HG02798 (cell line): ENCODE measurements at regions not wholly inside any gene's neighbourhood (a gene's known extent, or its start where the extent isn't known, plus 50 kb on each side); places are given as distances from the start of the nearest gene placed in this dataset.

Source experiments
- ATAC-seq: cut with Tn5 transposase; IDR thresholded peaks from one replicate; pipeline ENCODE4 v1.9.1; 2021; ENCODE audit warnings: mild to moderate bottlenecking; ENCODE audit not compliant: unreplicated experiment, poor library complexity

DNA sequence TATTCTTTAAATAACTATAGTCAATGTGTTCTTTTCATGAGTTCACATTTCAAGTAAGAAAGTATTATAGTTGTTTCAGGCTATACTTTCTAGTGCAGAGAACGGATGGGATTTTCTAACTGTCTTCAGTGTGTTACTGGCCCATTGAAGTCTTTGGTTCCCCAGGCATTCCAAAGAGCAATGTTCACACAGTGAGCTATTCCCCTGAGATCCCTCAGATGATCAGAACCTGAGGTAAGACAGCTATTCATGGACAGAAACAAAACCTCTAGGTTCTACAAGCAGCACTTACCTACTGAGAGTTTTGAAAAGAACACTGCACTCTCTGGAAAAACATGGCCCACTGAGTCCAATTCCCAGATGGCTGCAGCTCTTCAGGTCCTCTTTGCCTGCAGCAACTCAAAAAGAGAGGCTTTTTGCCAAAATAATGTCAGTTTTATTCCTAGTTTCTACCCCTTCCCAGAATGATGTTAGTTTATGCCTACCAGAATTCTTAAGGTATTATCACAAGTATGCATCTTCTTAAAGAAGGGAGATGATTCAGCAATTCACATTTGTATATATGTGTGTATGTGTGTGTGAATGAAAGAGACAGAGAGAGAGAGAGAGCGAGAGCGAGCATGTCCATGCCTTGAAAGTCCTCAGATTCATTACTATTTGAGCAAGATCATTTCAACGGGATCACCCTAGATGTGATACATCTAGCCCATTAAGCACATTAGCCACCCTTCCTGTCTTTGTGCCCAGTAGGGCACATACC lies 146.1 kb downstream of the PDHA2 start:
- no peak for ATAC-seq

DNA sequence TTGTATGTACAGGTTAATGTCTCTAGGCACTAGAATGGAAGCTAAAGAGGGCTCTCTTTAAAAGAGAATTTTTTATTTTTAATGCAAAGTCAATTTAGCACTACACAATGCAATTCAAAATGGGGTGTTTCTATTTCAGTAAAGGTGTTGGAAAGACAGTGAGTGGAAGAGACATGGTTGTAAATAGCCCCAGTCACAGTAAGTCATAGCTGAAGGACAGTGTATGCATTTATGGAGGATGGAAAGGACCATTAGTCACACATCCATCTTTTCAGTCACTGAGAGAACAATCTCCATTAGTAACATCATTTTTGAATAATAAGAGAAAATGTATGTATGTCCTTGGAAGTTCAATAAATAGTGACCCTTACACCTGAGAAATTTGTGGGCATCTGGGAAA lies 148.0 kb downstream of the PDHA2 start:
- ATAC-seq = no peak

DNA sequence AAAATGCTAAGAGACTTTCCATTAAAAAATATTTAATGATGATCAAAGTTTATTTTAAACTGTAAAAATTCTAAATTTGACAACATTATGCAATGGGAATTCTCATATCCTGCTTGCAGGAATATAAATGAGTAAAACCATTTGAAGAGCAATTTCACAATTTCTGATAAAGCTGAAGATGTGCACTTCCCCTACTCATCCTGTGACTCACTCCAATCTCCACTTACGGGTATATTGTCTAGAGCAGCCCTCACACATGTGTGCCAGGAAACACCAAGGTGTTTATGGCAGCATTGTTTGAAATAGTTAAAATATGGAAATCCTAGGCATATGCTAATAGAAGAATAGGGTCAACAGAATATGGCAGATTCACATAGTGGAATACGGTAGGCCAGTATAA lies 158.4 kb downstream of the PDHA2 start:
- ATAC-seq = no peak

DNA sequence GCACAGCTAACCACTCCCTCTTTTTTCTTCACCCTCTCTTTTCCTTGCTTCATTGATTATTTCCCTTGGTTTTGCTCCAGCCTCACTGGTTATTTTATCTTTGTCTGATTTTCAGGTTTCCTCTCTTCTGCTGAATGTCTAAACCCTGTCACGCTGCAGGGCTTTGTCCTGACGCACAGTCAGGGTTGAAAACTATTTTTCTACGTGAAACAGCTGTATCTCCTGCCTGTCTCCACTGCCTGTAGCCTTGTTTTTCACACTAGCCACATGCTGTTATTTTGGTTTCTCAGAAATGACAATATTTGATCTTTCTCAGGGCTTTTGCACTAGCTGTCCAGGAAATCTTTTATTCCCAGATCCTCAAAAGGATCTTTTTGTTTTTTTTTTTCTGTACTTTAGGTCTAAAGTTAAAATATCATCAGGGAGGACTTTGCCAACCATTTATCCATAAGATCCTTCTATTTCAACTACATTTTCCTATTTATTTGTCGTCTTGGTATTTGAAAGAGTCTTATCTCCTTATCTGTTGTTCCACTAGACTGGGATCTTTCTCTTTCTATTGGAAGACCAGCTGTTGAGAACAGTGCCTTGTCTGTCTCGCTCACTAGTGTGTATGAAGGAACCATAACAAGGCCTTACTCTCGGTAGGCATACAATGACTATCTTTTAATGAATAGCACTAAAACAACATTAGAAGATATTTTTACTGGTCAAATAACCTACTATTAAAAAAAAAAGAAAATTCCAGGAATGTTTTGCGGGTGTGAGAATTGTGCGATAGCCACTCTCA lies 164.3 kb downstream of the PDHA2 start:
- no peak for ATAC-seq

DNA sequence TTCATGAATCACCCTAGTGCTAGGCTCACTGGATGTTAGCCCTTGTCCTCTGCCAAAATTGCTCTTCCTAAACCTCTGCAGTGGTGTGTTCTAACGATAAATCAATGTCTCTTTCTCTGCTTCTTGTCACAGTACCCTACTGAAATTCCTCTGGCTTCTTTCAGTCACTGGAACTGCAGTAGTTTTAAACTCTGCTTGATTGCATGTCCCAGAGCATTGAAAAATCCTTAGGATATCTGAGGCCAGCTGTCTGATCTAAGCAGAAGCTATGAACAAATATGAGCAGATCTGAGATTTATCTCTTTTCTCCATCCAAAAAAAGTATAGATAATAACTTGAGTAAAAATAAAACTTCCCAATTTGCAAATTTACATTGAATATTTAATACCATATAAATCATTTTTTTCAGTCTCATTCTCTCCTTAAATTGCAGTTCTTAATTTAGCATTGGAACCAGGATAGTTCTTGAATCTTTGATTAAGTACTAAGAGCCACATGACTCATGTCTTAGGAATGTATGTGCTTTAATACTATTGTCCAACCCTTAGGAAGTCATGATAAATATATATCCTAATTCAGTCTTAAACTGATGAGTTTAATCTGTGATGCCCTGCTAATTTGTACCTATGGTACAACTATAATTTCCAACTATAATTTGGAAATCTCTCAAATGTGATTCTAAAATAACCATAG lies 169.7 kb downstream of the PDHA2 start:
- no peak for ATAC-seq

DNA sequence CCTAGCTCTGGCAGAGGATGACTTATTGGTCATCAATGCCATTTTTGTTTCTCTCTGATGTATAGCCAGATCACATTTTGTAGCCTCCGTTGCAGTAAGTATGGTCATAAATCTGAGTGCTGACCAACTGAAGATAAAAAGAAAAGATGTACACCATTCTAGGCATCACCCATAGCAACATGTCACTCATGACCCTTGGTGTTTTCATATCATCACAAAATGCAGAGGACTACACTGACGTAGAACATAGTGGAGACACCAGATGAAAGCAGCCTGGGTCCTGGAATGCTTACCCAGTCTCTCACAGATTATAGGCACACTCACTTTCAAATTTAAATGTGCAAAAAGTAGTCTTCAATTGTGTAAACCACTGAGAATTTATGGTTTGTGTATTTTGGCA lies 172.8 kb downstream of the PDHA2 start:
- ATAC-seq = no peak

DNA sequence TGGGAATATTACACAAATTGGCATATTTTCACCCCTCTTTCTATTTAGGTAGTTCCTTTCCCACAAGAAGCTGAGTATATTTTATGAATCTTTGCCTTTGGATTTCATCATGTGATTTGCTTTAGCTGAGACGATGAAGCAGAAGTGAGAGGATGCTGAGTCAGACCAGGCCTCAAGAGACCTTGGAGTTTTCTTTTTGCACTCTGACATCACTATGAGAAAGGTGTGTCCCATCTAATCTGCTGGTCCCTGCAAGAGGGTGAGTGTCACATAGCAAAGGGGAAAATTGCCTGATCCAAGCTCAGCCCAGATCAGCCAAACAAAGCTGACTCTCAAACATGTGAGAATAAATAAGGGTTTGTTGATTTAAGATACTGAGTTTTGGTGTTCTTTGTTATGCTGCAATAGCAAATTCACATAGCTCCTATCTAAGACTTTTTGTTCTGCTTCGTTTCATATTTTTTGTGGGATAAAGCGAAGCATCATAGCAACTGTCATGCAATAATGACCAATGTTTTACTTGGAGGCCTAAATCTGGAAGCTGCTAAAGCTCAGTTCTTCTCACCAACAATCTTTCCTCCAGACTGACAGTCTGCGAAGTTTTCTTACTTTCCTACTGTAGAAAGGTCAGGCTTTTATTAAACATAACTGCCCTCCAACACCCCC lies 176.9 kb downstream of the PDHA2 start:
- ATAC-seq = peak; percentile 49

DNA sequence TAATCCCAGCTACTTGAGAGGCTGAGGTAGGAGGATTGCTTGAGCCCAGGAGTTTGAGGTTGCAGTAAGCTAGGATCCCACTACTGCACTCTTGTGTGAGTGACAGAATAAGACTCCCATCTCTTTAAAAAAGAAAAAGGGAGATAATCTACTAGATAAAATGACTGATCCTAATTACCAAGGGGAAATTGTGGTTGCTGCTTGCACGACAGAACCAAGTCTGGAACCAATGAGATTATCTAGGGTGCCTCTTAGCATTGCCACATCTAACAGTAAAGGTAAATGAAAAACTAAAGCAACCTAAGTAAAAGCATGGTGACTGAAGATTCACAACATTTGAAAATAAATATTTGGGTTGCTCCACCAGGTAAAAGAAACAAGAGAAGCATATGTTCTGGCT lies 185.1 kb downstream of the PDHA2 start:
- no peak for ATAC-seq

DNA sequence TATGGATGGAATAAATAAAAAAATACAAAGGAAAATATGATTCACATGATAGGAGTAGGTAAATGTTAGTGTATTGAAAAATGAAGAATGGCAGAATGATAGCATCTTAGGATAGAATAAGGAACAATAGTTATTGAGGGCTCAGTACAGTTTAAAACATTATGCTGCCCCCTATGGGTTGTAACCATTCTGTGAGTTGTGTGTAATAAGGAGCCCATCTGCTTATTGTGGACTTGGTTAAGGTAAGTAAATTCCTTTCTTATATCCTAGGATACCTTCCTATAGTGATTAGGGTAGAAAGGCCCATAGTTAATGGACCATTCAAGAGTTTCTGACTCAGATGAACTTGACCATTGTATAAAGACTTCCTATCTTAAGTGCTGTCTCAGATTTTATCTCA lies 195.8 kb downstream of the PDHA2 start:
- no peak for ATAC-seq

DNA sequence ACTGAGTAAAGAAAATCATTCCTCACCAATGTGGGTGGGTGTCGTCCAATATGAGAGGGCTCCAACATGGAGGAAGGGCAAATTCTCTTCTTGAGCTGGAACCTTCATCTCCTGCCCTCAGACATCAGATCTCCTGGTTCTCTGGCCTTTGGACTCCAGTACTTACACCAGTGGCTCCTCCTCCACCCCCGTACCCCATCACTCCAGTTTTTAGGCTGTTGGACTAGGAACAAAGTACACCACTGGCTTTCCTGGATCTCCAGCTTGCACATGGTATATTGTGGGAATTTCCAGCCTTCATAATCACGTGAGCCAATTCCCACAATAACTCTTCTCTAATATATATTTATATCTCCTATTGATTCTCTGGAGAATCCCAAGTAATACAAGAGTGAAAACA lies 196.9 kb downstream of the PDHA2 start:
- ATAC-seq = no peak

DNA sequence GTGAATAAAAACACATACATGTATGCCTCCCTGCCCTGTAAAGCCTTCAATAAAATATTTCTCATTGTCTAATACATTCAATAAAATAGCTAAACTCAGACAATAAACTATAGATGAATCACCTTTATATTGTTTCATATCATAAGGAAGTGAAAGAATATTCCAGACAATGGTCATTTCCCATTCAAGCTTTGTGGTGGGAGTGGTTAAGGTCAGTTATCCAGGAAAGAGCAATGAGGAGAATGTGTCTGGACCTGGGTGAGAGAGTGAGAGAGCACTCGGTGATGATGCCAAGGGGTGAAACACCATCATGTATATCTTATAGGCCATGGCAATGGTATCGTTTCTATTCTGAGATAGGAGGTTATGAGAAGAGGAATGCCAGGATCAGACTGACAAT lies 197.8 kb downstream of the PDHA2 start:
- ATAC-seq = no peak

DNA sequence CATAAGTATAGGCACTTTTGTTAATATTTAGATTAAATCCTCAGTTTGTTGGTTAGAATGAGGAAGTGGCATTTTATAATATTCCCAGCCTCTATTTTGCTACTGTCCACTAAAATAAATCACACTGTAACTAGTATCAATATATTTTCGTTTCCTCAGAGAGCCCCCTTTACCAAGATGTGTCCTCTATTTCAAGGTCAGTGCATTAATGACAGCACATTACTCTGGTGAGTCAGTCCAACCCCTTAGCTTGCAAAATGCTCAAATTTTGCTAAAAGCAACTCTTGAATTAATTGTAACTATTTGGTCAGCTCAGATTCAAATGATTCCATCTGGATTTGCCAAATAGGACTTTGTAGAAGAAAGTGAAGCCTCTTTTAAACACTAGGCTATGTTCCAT lies 199.3 kb downstream of the PDHA2 start:
- ATAC-seq = no peak

DNA sequence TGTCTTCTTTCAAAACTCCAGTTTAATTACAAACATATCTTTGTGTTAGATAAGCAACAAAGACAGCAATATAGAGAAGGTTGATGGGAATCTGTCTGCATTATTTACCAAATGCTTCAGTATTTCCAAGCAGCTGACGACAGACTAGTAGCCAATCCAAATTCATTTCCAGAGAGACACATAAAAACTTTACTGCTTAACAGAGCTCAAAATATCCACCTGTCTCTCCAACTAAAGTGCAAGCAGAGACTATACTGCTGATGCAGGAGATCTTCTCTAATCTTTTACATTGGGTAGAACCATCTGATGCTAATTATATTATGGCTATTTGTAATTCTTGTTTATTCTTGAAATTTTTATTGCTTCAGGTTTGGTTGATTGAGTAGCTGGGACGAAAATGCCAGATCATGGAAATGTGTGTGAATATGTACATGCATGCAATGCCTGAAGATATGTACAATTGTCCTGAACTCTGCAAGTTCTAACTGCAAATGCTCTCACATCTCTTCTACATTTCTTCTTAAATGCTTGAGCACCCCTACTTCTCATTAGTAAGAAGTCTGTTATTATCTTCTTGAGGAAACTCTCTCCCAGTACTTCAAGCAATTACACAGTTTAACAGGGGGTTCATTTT lies 200.0 kb downstream of the PDHA2 start:
- no peak for ATAC-seq

DNA sequence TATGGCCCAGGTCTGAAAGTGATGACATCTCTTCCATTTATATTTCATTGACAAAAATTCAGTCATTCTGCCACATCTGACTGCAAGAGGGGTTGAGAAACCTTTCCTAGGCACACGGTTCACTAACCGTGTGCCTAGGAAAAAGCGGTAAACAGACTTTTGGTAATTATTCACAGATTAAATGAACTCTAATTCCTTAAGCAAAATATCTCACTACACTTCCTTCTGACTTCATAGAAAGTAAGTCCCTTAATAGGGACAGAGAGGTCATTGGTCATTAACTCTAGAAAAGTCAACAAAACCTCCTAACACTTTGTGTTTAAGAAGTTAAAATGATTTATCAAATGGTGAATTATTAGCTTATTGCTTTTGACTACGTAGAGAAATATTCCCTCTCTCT lies 205.1 kb downstream of the PDHA2 start:
- no peak for ATAC-seq

DNA sequence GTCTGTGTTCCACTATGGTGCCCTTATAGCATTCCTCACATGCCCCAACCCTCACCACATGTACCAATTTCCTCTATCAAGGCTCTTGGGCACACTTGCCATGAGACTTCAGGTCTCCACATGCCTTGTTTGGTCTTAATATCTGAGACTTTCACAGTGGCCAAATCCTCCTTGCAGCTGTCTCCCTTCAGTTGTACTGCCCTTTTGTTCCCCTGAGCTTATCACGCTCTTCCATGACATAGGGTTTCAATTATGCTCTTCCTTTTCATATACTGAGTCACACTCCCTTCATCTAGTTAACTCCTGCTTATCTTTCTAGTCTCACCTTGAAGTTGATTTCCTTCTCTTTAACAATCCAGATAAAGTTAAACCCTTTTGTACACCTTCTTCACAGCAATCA lies 212.9 kb downstream of the PDHA2 start:
- ATAC-seq = no peak

DNA sequence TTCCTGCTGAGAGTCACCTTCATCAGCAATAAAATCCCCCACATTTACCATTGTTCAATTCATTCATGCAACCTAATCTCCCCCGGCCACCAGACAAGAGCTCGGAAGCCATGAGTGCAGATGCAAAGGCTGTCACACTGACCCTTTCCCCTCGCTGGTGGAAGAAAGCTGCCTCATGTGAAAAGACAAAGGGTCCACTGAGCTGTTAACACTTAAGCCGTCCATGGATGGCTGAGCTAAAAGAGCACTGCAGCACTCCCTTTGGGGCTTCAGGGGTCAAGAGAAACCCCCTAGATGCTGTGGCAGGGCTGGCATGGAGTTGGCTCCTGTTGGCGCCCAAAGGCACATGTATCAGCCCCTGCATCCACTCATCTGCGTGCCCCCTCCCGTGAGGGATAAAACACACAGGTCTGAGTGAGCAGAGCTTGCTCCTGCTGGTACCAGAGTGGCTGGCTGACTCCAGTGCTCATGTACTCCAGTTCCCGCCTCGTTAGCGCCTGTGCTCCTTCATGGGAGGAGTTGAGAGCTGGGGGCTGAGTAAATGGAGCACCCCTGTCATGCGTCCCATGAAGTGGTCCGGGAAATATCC lies 216.5 kb downstream of the PDHA2 start:
- no peak for ATAC-seq

DNA sequence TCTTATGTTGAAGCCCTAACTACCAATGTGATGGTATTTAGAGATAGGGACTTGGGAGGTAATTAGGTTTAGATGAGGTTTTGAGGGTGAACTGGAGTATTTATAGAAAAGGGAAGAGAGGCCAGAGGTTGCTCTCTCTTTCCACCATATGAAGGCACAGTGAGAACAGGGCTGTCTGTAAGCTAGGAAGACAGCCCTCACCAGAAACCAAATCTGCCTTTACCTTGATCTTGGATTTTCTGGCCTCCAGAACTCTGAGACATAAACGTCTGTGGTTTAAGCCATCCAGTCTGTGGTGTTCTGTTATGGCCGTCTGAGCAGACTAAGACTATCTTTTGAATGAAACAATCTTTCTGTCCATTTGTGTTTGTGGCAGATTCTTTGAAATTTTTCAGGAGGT lies 223.7 kb downstream of the PDHA2 start:
- no peak for ATAC-seq

DNA sequence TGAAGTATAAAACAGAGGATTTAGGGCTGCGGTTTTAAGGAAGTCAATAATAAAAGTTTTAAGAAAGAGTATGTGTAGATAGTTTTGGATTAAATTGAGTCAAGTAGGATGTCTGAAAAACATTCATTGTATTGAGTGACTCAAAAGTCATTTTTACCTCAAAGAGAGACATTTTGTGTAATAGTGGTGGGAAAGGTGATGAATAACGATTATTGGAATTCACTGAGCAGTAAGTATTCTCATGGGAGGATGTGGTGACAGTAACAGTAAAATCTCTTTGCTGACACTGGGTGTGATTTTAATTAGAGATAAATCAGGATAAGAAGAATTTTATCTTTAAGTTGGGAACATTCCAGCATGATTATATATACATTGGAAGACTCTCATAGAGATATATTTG lies 233.6 kb downstream of the PDHA2 start:
- ATAC-seq = no peak

DNA sequence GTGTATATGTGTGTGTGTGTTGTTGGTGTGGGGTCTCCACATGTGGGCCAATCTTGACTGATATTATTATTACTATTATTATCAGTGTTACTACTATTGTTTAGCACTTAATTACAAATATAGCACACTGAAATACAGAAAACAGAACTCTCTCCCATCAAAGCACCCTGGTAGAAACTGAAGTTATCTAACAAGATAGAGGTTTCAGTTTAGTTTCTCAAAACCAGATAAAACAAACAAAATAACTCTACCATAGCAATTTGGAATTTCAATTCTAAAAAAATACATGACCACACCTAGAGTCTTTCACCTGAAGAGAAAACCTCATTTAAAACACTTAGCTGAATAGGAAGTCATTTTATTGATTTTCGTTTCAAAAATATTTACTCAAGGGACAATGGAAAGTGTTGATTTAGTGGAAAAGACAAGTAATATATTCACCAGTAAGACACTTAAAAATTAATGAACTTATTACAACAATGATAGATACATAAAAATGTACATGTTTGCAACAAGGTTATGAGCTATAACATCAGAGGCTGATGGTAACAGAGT lies 252.3 kb downstream of the PDHA2 start:
- no peak for ATAC-seq

DNA sequence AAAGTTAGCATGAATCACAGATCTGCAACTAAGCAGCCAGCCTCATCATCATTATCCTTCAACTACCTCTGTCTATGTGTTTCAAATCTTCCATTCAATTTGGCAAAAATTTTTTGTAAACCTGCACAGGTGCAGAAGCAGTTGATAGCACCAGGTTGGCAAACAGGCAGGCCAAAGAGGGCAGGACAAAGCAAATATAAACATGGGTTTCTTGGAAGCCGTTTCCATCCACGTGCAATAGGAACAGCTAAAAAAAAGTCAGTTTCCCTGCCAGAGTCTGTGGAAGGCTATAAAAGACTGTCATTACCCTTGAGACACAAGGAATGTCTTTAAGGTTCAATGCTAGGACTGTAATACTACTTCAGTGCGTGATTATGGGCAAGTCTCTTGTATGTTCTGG lies 253.2 kb downstream of the PDHA2 start:
- ATAC-seq = no peak
